ENCODE measurements at regions not wholly inside any gene's neighbourhood (a gene's known extent, or its start where the extent isn't known, plus 50 kb on each side); places are given as distances from the start of the nearest gene placed in this dataset.

DNA sequence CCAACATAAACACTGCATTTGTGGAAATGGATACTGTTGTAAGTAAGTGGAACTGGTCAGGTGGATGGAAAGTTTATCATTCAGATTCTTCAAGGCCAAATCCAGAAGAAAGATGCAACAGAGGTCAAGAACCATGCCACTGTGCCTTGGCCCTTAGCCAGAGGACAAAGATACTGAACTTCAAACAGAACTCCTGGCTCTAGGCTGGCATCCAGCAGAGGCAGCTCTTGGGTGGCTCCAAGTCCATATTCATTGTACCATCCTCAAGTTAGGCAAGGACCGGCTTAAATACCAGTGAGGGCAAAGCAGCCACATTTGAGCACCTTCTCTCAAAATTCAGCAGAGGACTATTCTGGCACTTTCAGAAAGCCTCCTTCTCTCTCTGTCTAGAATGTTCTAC is 53.2 kb downstream of the DNAAF9 start:
- TF ChIP-seq POLR2A (IDR thresholded peaks at IDR 0.05) (no peak), CTCF (IDR thresholded peaks at IDR 0.05) (no peak)
